K562 (cell line): ENCODE measurements at regions not wholly inside any gene's neighbourhood (a gene's known extent, or its start where the extent isn't known, plus 50 kb on each side); places are given as distances from the start of the nearest gene placed in this dataset.
A peak's percentile ranks its signal among the peaks of the same experiment; 100 is the strongest.
"Not testable (repeated sequence)": the region's sequence is repeated elsewhere in the genome, so short reads cannot be mapped to it uniquely, and the experiment has no call there.

Source experiments
- ATAC-seq: fragments of 200-7000 bp; cut with Tn5 transposase; 3 replicates; pipeline ENCODE4 v1.9.1; 2020; ENCODE audit warnings: moderate library complexity
- BruUV-seq: library from RNA; stranded (reverse); fragments of 400-500 nt; replicated peaks from 2 replicates; lab custom pipeline; 2021; lab: Mats Ljungman, UMichigan
- CTCF ChIA-PET: fragments of 300-600 bp; formaldehyde crosslinking; extraction: SDS; loops from one replicate; lab custom pipeline; 2021; ENCODE audit warnings: low intra/inter-chr PET ratio; lab: Yijun Ruan, JAX
- POLR2A ChIA-PET: fragments of 300-600, 350-650 bp; sonication (Branson Sonifier 250); formaldehyde crosslinking; extraction: SDS; loops from one replicate; lab custom pipeline; 2021; ENCODE audit warnings: antibody characterized with exemption, inconsistent platforms; lab: Yijun Ruan, JAX
- DNase-seq, 4 experiments: peaks; one replicate each; pipeline versions ENCODE4 v3.0.0 to v3.0.0-alpha.2; 2011 to 2018; ENCODE audit warnings: low spot score in 3 of 4, mixed read lengths in 3 of 4; ENCODE audit errors: extremely low read depth in 1 of 4
- FAIRE-seq: peaks from 2 replicates; lab custom pipeline; 2011; peaks lifted over from hg19 to GRCh38; lab: Jason Lieb, UNC
- H2AFZ ChIP-seq: 2 replicates; pipeline ENCODE4 v1.6.0; 2011; ENCODE audit warnings: low read depth, low read length, control low read depth, inconsistent platforms
- H3K27ac ChIP-seq: fragments of 200-600 bp; 3 replicates; pipeline ENCODE4 v1.8.0; 2011; ENCODE audit warnings: low read depth, mild to moderate bottlenecking, control low read depth, inconsistent platforms, low read length, moderate library complexity, mixed read lengths; ENCODE audit errors: extremely low read depth
- H3K27me3 ChIP-seq, 2 experiments: fragments of 300-600 bp in 1 of 2; 2 replicates in 1 of 2; 3 replicates in 1 of 2; pipeline versions ENCODE4 v1.6.0 to v1.8.0; 2011; ENCODE audit warnings: inconsistent platforms in 2 of 2, low read length in 2 of 2, mild to moderate bottlenecking in 1 of 2, mixed read lengths in 1 of 2, moderate library complexity in 1 of 2; ENCODE audit not compliant: control insufficient read depth in 2 of 2, insufficient read depth in 2 of 2
- H3K36me3 ChIP-seq: fragments of 300-600 bp; 3 replicates; pipeline ENCODE4 v1.8.0; 2011; ENCODE audit warnings: mild to moderate bottlenecking, low read length, inconsistent platforms; ENCODE audit not compliant: control insufficient read depth, insufficient read depth
- H3K4me1 ChIP-seq, 2 experiments: fragments of 200-600 bp in 1 of 2; replicated peaks in 1 of 2; 2 replicates in 1 of 2; 3 replicates in 1 of 2; pipeline versions ENCODE4 v1.5.1 to v1.8.0; 2011; ENCODE audit warnings: inconsistent platforms in 2 of 2, low read length in 2 of 2, mild to moderate bottlenecking in 1 of 2, mixed read lengths in 1 of 2, moderate library complexity in 1 of 2; ENCODE audit not compliant: control insufficient read depth in 2 of 2, insufficient read depth in 2 of 2
- H3K4me2 ChIP-seq: 2 replicates; pipeline ENCODE4 v1.6.1; 2011; ENCODE audit warnings: low read length, control low read depth, inconsistent platforms, mixed read lengths; ENCODE audit not compliant: insufficient read depth
- H3K4me3 ChIP-seq: fragments of 200-600 bp; sonication (generic), shearing (Covaris generic); 2 replicates; pipeline ENCODE4 v1.5.1; 2016; ENCODE audit warnings: control low read depth, inconsistent platforms
- H3K79me2 ChIP-seq: fragments of 200-600 bp; 3 replicates; pipeline ENCODE4 v1.8.0; 2011; ENCODE audit warnings: low read length, inconsistent platforms; ENCODE audit not compliant: control insufficient read depth, insufficient read depth
- H3K9ac ChIP-seq, 2 experiments: 2 replicates each; pipeline versions ENCODE4 v1.6.0 to v1.6.1; 2011; ENCODE audit warnings: low read depth in 2 of 2, low read length in 2 of 2, control low read depth in 1 of 2, inconsistent platforms in 1 of 2, mild to moderate bottlenecking in 1 of 2, mixed read lengths in 1 of 2; ENCODE audit not compliant: insufficient read depth in 1 of 2
- H3K9me1 ChIP-seq: one replicate; pipeline ENCODE4 v1.6.0; 2011; ENCODE audit warnings: inconsistent platforms, mild to moderate bottlenecking, low read length, moderate library complexity; ENCODE audit not compliant: control insufficient read depth, insufficient read depth
- H3K9me3 ChIP-seq: replicated peaks from 2 replicates; pipeline ENCODE4 v1.5.1; 2011; ENCODE audit warnings: low read depth, low read length, inconsistent platforms; ENCODE audit not compliant: control insufficient read depth, insufficient read depth
- H4K20me1 ChIP-seq: replicated peaks from 2 replicates; pipeline ENCODE4 v1.6.1; 2011; ENCODE audit warnings: low read length, inconsistent platforms, mixed read lengths; ENCODE audit not compliant: control insufficient read depth, insufficient read depth
- ATF3 ChIP-seq, 2 experiments: fragments of 450-650 bp in 1 of 2; sonication (generic) in 1 of 2; formaldehyde crosslinking in 1 of 2; IDR thresholded peaks in 1 of 2; conservative IDR thresholded peaks in 1 of 2; 2 replicates each; pipeline versions ENCODE4 v1.6.1 to v1.8.1; 2016 to 2023; ENCODE audit warnings: mild to moderate bottlenecking in 2 of 2, moderate library complexity in 2 of 2, inconsistent platforms in 1 of 2, missing genetic modification reagents in 1 of 2
- CEBPB ChIP-seq: fragments of 450-650 bp; IDR thresholded peaks from 2 replicates; pipeline ENCODE4 v1.6.1; 2016; ENCODE audit warnings: missing genetic modification characterization, missing compliant biosample characterization
- CEBPG ChIP-seq, 3 experiments: fragments of 200-800 bp in 1 of 3; sonication (Bioruptor generic) in 1 of 3; sonication (generic) in 1 of 3; formaldehyde crosslinking in 1 of 3; IDR thresholded peaks in 2 of 3; conservative IDR thresholded peaks in 1 of 3; 2 replicates each; pipeline versions ENCODE4 v1.6.1 to v1.8.0; 2016 to 2022; ENCODE audit warnings: missing compliant biosample characterization in 2 of 3, missing genetic modification characterization in 2 of 3, mild to moderate bottlenecking in 1 of 3, missing genetic modification reagents in 1 of 3
- EP300 ChIP-seq: IDR thresholded peaks from 2 replicates; pipeline ENCODE4 v1.6.1; 2012; ENCODE audit warnings: low read length, improper control_type of control experiment
- JUND ChIP-seq, 2 experiments: IDR thresholded peaks; 2 replicates in 1 of 2; 3 replicates in 1 of 2; pipeline ENCODE4 v1.6.1; 2011; ENCODE audit warnings: borderline replicate concordance in 2 of 2, low read depth in 2 of 2, low read length in 2 of 2, improper control_type of control experiment in 1 of 2, missing biosample characterization in 1 of 2, missing genetic modification characterization in 1 of 2, missing genetic modification reagents in 1 of 2
- LEF1 ChIP-seq: fragments of 450-650 bp; IDR thresholded peaks from 2 replicates; pipeline ENCODE4 v1.6.1; 2016; ENCODE audit warnings: mild to moderate bottlenecking
- MAZ ChIP-seq, 2 experiments: fragments of 450-650 bp in 1 of 2; sonication (generic) in 1 of 2; formaldehyde crosslinking; IDR thresholded peaks in 1 of 2; conservative IDR thresholded peaks in 1 of 2; 2 replicates each; pipeline versions ENCODE4 v1.4.0 to v1.5.0; 2020; ENCODE audit warnings: mild to moderate bottlenecking in 1 of 2, missing genetic modification reagents in 1 of 2
- MEIS2 ChIP-seq: fragments of 450-650 bp; IDR thresholded peaks from 2 replicates; pipeline ENCODE4 v1.6.1; 2014; ENCODE audit warnings: mild to moderate bottlenecking; ENCODE audit not compliant: partially characterized antibody
- PKNOX1 ChIP-seq: fragments of 450-650 bp; IDR thresholded peaks from 2 replicates; pipeline ENCODE4 v1.6.1; 2016
- SMARCA4 ChIP-seq: fragments of 450-650 bp; IDR thresholded peaks from 2 replicates; pipeline ENCODE4 v1.6.1; 2016
- SOX6 ChIP-seq: fragments of 450-650 bp; IDR thresholded peaks from 2 replicates; pipeline ENCODE4 v1.6.1; 2014; ENCODE audit warnings: mild to moderate bottlenecking
- WGBS: fragments of 100-300 bp; shearing (Covaris generic); methylation state at CpG from one replicate; pipeline ENCODE4 v1.1.6; 2016; ENCODE audit warnings: low coverage, mixed read lengths; ENCODE audit not compliant: insufficient coverage; ENCODE audit errors: missing lambda C conversion rate; 5-methylcytosine and 5-hydroxymethylcytosine counted together
- in situ Hi-C: fragments of 300-500 bp; cut with MboI; formaldehyde crosslinking; loops from 4 replicates; pipeline ENCODE4 v1.15.0; 2018; ENCODE audit warnings: inconsistent platforms, mixed read lengths
- intact Hi-C: fragments of 100-400 bp; cut with micrococcal nuclease; formaldehyde crosslinking; loops from 2 replicates; pipeline ENCODE4 v1.14.2; 2022
- TF ChIP-seq, protein P1 (sequence below): fragments of 450-650 bp; formaldehyde crosslinking; IDR thresholded peaks from 2 replicates; pipeline ENCODE4 v1.4.0; 2022; ENCODE audit warnings: mild to moderate bottlenecking, moderate library complexity

- POLR2A ChIA-PET, FAIRE-seq, H3K4me1 ChIP-seq, BruUV-seq, H3K79me2 ChIP-seq, ATAC-seq, intact Hi-C loops, H3K9me1 ChIP-seq, H4K20me1 ChIP-seq, H3K27ac ChIP-seq, H3K4me2 ChIP-seq, DNase-seq, H3K36me3 ChIP-seq, H3K9me3 ChIP-seq, H3K27me3 ChIP-seq, H3K9ac ChIP-seq, in situ Hi-C loops, CTCF ChIA-PET, H2AFZ ChIP-seq, H3K4me3 ChIP-seq: not testable (repeated sequence)
- WGBS = 91% methylated on average over 12 of the region's 14 CpGs
Observed at GRCh38 chr2:113568231-113568630, 58.8 kb upstream of the RABL2A start.

DNA sequence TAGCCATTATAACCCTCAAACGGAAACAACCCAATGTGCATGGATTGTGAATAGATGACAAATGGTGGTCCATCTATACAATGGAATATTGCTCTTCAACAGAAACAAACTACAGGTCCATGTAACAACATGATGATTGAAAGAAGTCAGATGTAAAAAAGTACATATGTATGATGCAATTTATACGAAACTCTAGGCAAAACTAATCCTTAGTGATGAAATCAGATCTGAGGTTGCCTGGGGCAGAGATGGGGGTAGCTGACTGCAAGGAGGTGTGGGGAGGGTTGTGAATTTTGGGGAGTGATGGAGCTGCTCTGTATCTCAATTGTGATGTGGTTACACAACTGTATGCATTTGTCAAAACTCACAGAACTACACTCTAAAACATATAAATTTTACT, 57.0 kb upstream of the RABL2A start:
- peak; percentile 83 for ATAC-seq
- H2AFZ ChIP-seq; H3K9me1 ChIP-seq; H3K4me1 ChIP-seq; intact Hi-C loops; H3K36me3 ChIP-seq; H3K27me3 ChIP-seq; H3K9ac ChIP-seq; H3K27ac ChIP-seq; FAIRE-seq; CTCF ChIA-PET; DNase-seq; H3K4me2 ChIP-seq; BruUV-seq; H3K4me3 ChIP-seq; H4K20me1 ChIP-seq; in situ Hi-C loops; H3K79me2 ChIP-seq; POLR2A ChIA-PET; H3K9me3 ChIP-seq; TF ChIP-seq ATF3 (CRISPR knock-in tag; conservative IDR thresholded peaks at IDR 0.05); JUND (tag; IDR thresholded peaks at IDR 0.05; ENCODE audit: borderline replicate concordance, low read depth, low read length): not testable (repeated sequence)
- WGBS = 11% methylated on average over 1 of the region's 2 CpGs
- TF ChIP-seq EP300 (peak; percentile 55), SOX6 (peak; percentile 34; the same call in 1 of the 2 replicates), CEBPB (tag) (peak; percentile 67), ATF3 (IDR thresholded peaks at IDR 0.05) (peak; percentile 95), JUND (IDR thresholded peaks at IDR 0.05; ENCODE audit: borderline replicate concordance, low read depth, low read length) (peak; percentile 36; the same call in 1 of the 2 replicates), CEBPG (CRISPR knock-in tag; IDR thresholded peaks at IDR 0.05) (peak; percentile 89), CEBPG (tag; conservative IDR thresholded peaks at IDR 0.05 in 1 of 2, IDR thresholded peaks at IDR 0.05 in 1 of 2) (peak; percentile 94 to 95), LEF1 (peak; percentile 42; the same call in 1 of the 2 replicates), SMARCA4 (peak; percentile 67; the same call in 1 of the 2 replicates), PKNOX1 (peak; percentile 61), MAZ (CRISPR knock-in tag; conservative IDR thresholded peaks at IDR 0.05 in 1 of 2, IDR thresholded peaks at IDR 0.05 in 1 of 2) (peak in 1 of 2 experiments; percentile 33; a peak in 1 of 4 replicates), MEIS2 (peak; percentile 69)
- TF ChIP-seq, protein P1, sequence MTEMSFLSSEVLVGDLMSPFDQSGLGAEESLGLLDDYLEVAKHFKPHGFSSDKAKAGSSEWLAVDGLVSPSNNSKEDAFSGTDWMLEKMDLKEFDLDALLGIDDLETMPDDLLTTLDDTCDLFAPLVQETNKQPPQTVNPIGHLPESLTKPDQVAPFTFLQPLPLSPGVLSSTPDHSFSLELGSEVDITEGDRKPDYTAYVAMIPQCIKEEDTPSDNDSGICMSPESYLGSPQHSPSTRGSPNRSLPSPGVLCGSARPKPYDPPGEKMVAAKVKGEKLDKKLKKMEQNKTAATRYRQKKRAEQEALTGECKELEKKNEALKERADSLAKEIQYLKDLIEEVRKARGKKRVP (CRISPR knock-in tag) = peak; percentile 94
